ENCODE measurements at regions not wholly inside any gene's neighbourhood (a gene's known extent, or its start where the extent isn't known, plus 50 kb on each side); places are given as distances from the start of the nearest gene placed in this dataset.

GRCh38 chr12:89909753-89910152 is 201.1 kb upstream of the ATP2B1 start:
- Histone ChIP-seq H3K9me3 (no peaks in the 10 kb centered on the region), H3K4me3 (no peak overlapping the region), H3K27ac (no peak overlapping the region), H3K27me3 (no peaks in the 10 kb centered on the region), H3K4me1 (no peaks in the 10 kb centered on the region), H3K36me3 (no peaks in the 10 kb centered on the region)
- intact Hi-C loops (cut with DNase I): no loop called here
- no peak for DNase-seq
- TF ChIP-seq POLR2A (IDR thresholded peaks at IDR 0.05): no peak
- 94 to 96% methylated on average over 5 of the region's 5 CpGs for WGBS, 2 donors

GRCh38 chr12:89907659-89908058 is 199.0 kb upstream of the ATP2B1 start:
- 60 to 81% methylated on average over 2 of the region's 2 CpGs for WGBS, 2 donors
- no peaks in the 10 kb centered on the region for H3K27me3 ChIP-seq
- no peaks in the 10 kb centered on the region for H3K9me3 ChIP-seq
- TF ChIP-seq POLR2A (IDR thresholded peaks at IDR 0.05) (no peak), EP300 (IDR thresholded peaks at IDR 0.05) (no peak), CTCF (IDR thresholded peaks at IDR 0.05) (no peak), POLR2AphosphoS5 (IDR thresholded peaks at IDR 0.05) (no peak)
- no peak overlapping the region for H3K4me3 ChIP-seq
- H3K27ac ChIP-seq: no peak overlapping the region
- intact Hi-C loops (cut with DNase I): no loop called here
- no peak for DNase-seq
- H3K36me3 ChIP-seq: no peaks in the 10 kb centered on the region
- H3K4me1 ChIP-seq: no peaks in the 10 kb centered on the region

- Histone ChIP-seq H3K9me3 (no peaks in the 10 kb centered on the region), H3K36me3 (no peaks in the 10 kb centered on the region), H3K4me1 (no peaks in the 10 kb centered on the region), H3K27me3 (no peaks in the 10 kb centered on the region), H3K4me3 (no peak overlapping the region), H3K27ac (no peak overlapping the region)
- intact Hi-C loops (cut with DNase I): no loop called here
- no peak for DNase-seq
- TF ChIP-seq CTCF (IDR thresholded peaks at IDR 0.05) (no peak), POLR2AphosphoS5 (IDR thresholded peaks at IDR 0.05) (no peak), EP300 (IDR thresholded peaks at IDR 0.05) (no peak), POLR2A (IDR thresholded peaks at IDR 0.05) (no peak)
- WGBS, 2 donors: 93 to 95% methylated on average over 4 of the region's 4 CpGs
These were observed 198.2 kb upstream of the ATP2B1 start for GRCh38 chr12:89906824-89907223.

- H3K4me1 ChIP-seq: no peaks in the 10 kb centered on the region
- DNase-seq: no peak
- intact Hi-C loops (cut with DNase I): no loop called here
- TF ChIP-seq EP300 (IDR thresholded peaks at IDR 0.05): no peak
- no peak for TF ChIP-seq POLR2AphosphoS5 (IDR thresholded peaks at IDR 0.05)
- no peak for TF ChIP-seq CTCF (IDR thresholded peaks at IDR 0.05)
- no peak for TF ChIP-seq POLR2A (IDR thresholded peaks at IDR 0.05)
- no peaks in the 10 kb centered on the region for H3K9me3 ChIP-seq
- no peak overlapping the region for H3K4me3 ChIP-seq
- H3K36me3 ChIP-seq: no peaks in the 10 kb centered on the region
- no peaks in the 10 kb centered on the region for H3K27me3 ChIP-seq
- no peak overlapping the region for H3K27ac ChIP-seq
These were observed 197.5 kb upstream of the ATP2B1 start for GRCh38 chr12:89906178-89906577.

GRCh38 chr12:89901906-89902642 is 193.4 kb upstream of the ATP2B1 start:
- Histone ChIP-seq H3K36me3 (no peaks in the 10 kb centered on the region), H3K27ac (no peak overlapping the region), H3K4me3 (no peak overlapping the region), H3K9me3 (no peaks in the 10 kb centered on the region), H3K4me1 (no peaks in the 10 kb centered on the region), H3K27me3 (no peaks in the 10 kb centered on the region)
- TF ChIP-seq POLR2A (IDR thresholded peaks at IDR 0.05) (no peak), EP300 (IDR thresholded peaks at IDR 0.05) (no peak), POLR2AphosphoS5 (IDR thresholded peaks at IDR 0.05) (no peak), CTCF (IDR thresholded peaks at IDR 0.05) (no peak)
- intact Hi-C loops (cut with DNase I): no loop called here
- no peak for DNase-seq
- WGBS, 2 donors: 2 to 54% methylated on average over 1 of the region's 1 CpG

Measured in sigmoid colon (tissue), 6 donors.